Neural progenitor cell (in vitro differentiated cells): ENCODE measurements at regions not wholly inside any gene's neighbourhood (a gene's known extent, or its start where the extent isn't known, plus 50 kb on each side); places are given as distances from the start of the nearest gene placed in this dataset.
A peak's percentile ranks its signal among the peaks of the same experiment; 100 is the strongest.

Experiments used
- CTCF ChIP-seq: fragments of 200-600 bp; sonication (generic); IDR thresholded peaks from 2 replicates; pipeline ENCODE4 v1.5.1; 2017; ENCODE audit warnings: antibody characterized with exemption, mild to moderate bottlenecking
- EZH2phosphoT487 ChIP-seq: fragments of 200-600 bp; sonication (generic); IDR thresholded peaks from 2 replicates; pipeline ENCODE4 v1.6.1; 2017; ENCODE audit warnings: antibody characterized with exemption

DNA sequence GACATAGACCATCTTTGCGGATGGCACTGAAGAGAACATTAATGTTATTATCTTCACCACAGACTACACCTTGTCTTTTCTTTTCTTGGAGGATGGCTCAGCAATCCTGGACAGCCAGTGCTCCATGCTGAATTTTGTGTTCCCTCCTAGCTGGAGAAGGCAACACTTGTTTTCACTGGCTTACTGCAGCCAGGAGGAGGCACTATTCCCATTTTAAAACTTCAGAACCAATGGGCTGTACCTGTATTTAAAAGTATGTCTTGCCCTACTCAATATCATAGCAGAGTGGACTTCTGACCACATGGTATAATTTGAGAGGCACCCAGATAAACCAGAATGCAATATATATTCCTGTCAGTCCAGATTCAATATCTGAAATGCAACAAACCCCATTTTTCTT, 53.3 kb upstream of the POGK start:
- peak; percentile 12 for TF ChIP-seq CTCF
- no peak for TF ChIP-seq EZH2phosphoT487
